B cell (primary cell): ENCODE measurements at regions not wholly inside any gene's neighbourhood (a gene's known extent, or its start where the extent isn't known, plus 50 kb on each side); places are given as distances from the start of the nearest gene placed in this dataset.

ENCODE experiments used
- ATAC-seq: fragments of 200-7000 bp; cut with Tn5 transposase; one replicate; pipeline ENCODE4 v1.10.0; 2021; ENCODE audit warnings: low read depth, mild to moderate bottlenecking, moderate number of reproducible peaks, moderate library complexity
- CTCF ChIA-PET: fragments of 350-600 bp; sonication (Branson Sonifier 250); formaldehyde crosslinking; loops from one replicate; lab custom pipeline; 2021; ENCODE audit warnings: antibody characterized with exemption, inconsistent platforms; lab: Charles Lee
- POLR2A ChIA-PET: fragments of 350-600 bp; sonication (Branson Sonifier 250); formaldehyde crosslinking; loops from one replicate; lab custom pipeline; 2021; ENCODE audit warnings: antibody characterized with exemption; lab: Charles Lee
- DNase-seq: peaks from one replicate; pipeline ENCODE4 v3.0.0; 2013
- H2AFZ ChIP-seq: 2 replicates; pipeline ENCODE4 v1.6.1; 2012; ENCODE audit warnings: mild to moderate bottlenecking, low read depth, low read length; ENCODE audit not compliant: insufficient read depth, poor library complexity, severe bottlenecking
- H3K27ac ChIP-seq, 2 donors: 1 replicate in 1 of 2; 2 replicates in 1 of 2; pipeline ENCODE4 v1.5.1; 2012 to 2013; ENCODE audit warnings: low read length in 2 of 2, mild to moderate bottlenecking in 2 of 2, moderate library complexity in 1 of 2
- H3K27me3 ChIP-seq, 4 experiments: fragments of 200-600 bp in 1 of 4; sonication (generic) in 1 of 4; replicated peaks in 1 of 4; 1 replicate in 2 of 4; 2 replicates in 2 of 4; pipeline versions ENCODE4 v1.6.1 to v1.7.0; 2013 to 2016; ENCODE audit warnings: low read length in 3 of 4, mild to moderate bottlenecking in 2 of 4, mixed read lengths in 1 of 4, moderate library complexity in 1 of 4; ENCODE audit not compliant: insufficient read depth in 4 of 4, control insufficient read depth in 3 of 4; ENCODE audit errors: control extremely low read depth in 1 of 4
- H3K36me3 ChIP-seq, 2 experiments: replicated peaks in 1 of 2; 1 replicate in 1 of 2; 2 replicates in 1 of 2; pipeline versions ENCODE4 v1.6.1 to v1.7.1; 2013; ENCODE audit warnings: low read length in 1 of 2; ENCODE audit not compliant: insufficient read depth in 2 of 2, control insufficient read depth in 1 of 2; ENCODE audit errors: control extremely low read depth in 1 of 2, extremely low read depth in 1 of 2
- H3K4me1 ChIP-seq, 2 donors: fragments of 200-600 bp in 1 of 2; sonication (generic) in 1 of 2; 1 replicate in 1 of 2; 2 replicates in 1 of 2; pipeline versions ENCODE4 v1.5.1 to v1.6.1; 2013 to 2017; ENCODE audit warnings: low read length in 2 of 2; ENCODE audit not compliant: control insufficient read depth in 2 of 2, insufficient read depth in 2 of 2
- H3K4me2 ChIP-seq: replicated peaks from 2 replicates; pipeline ENCODE3; 2012; ENCODE audit warnings: mild to moderate bottlenecking, low read depth, low read length; ENCODE audit not compliant: poor library complexity, severe bottlenecking
- H3K4me3 ChIP-seq, 5 experiments: fragments of 200-600 bp in 1 of 5; sonication (generic) in 1 of 5; 1 replicate in 3 of 5; 2 replicates in 2 of 5; pipeline versions ENCODE4 v1.5.1 to v1.7.0; 2011 to 2016; ENCODE audit warnings: low read length in 4 of 5, mild to moderate bottlenecking in 4 of 5, low read depth in 2 of 5, control low read depth in 1 of 5, moderate library complexity in 1 of 5; ENCODE audit not compliant: insufficient read depth in 1 of 5; ENCODE audit errors: control extremely low read depth in 1 of 5, extremely low read depth in 1 of 5
- H3K79me2 ChIP-seq: fragments of 200-600 bp; sonication (generic); one replicate; pipeline ENCODE4 v1.6.0; 2016; ENCODE audit warnings: low read length; ENCODE audit not compliant: control insufficient read depth, insufficient read depth
- H3K9ac ChIP-seq: fragments of 200-600 bp; sonication (generic); 2 replicates; pipeline ENCODE4 v1.6.1; 2017; ENCODE audit warnings: mild to moderate bottlenecking, low read length, moderate library complexity
- H3K9me3 ChIP-seq, 3 donors: one replicate each; pipeline versions ENCODE4 v1.6.1 to v1.7.1; 2013; ENCODE audit warnings: low read length in 2 of 3; ENCODE audit not compliant: control insufficient read depth in 2 of 3, insufficient read depth in 1 of 3; ENCODE audit errors: control extremely low read depth in 1 of 3
- H4K20me1 ChIP-seq: 2 replicates; pipeline ENCODE4 v1.6.0; 2012; ENCODE audit warnings: mild to moderate bottlenecking, low read length; ENCODE audit not compliant: insufficient read depth, control insufficient read depth, poor library complexity, severe bottlenecking
- H3K27ac Mint-ChIP-seq: one replicate; pipeline ENCODE4 v1.8.0; 2021; ENCODE audit warnings: mixed read lengths
- H3K27me3 Mint-ChIP-seq: one replicate; pipeline ENCODE4 v1.8.0; 2021; ENCODE audit warnings: mixed read lengths
- H3K4me1 Mint-ChIP-seq: one replicate; pipeline ENCODE4 v1.8.0; 2021; ENCODE audit warnings: mixed read lengths
- H3K4me3 Mint-ChIP-seq: one replicate; pipeline ENCODE4 v1.8.0; 2021; ENCODE audit warnings: mixed read lengths
- H3K9me3 Mint-ChIP-seq: one replicate; pipeline ENCODE4 v1.8.0; 2022; ENCODE audit warnings: mixed read lengths; ENCODE audit not compliant: insufficient read depth
- CTCF ChIP-seq: fragments of 200-600 bp; IDR thresholded peaks from one replicate; pipeline ENCODE4 v1.8.0; 2022; ENCODE audit warnings: antibody characterized with exemption, mild to moderate bottlenecking
- EZH2 ChIP-seq: IDR thresholded peaks from 2 replicates; pipeline ENCODE4 v1.6.1; 2012; ENCODE audit warnings: borderline replicate concordance, low read depth, mild to moderate bottlenecking, moderate library complexity, low read length; ENCODE audit not compliant: insufficient read depth, poor library complexity, severe bottlenecking
- WGBS: methylation state at CpG from one replicate; pipeline ENCODE4 v1.1.5; 2013; ENCODE audit warnings: missing lambda C conversion rate; ENCODE audit not compliant: insufficient coverage; 5-methylcytosine and 5-hydroxymethylcytosine counted together
- intact Hi-C: fragments of 100-400 bp; cut with micrococcal nuclease; formaldehyde crosslinking; loops from one replicate; pipeline ENCODE4 v1.10.0; 2022

DNA sequence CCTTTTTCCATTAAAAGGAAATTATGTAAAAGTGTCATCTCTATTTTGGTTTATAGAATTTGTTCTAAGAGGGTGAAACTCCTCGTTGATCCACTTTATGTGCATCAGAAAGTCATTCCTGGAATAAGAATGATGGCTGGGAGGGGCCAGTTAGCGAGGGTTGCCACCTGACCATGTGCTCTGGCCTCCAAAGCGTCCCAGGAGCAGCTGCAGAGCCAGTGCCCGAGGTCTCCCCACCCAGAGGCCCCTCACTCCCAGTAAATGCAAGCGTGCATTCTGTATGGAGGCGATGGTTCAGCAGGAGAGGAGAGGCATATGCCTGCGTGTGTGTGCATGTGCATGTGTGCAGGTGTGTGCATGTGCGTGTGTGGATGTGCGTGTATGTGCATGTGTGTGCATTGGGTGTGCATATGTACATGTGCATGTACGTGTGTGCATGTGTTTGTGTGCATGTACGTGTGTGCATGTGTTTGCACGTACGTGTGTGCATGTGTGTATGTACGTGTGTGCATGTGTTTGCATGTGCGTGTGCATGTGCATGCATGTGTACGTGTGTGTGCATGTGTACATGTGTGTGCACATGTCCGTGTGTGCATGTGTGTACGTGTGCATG, 345.8 kb downstream of the TEX29 start:
- no peak overlapping the region for H2AFZ ChIP-seq

GRCh38 chr13:111667757-111668156, 347.3 kb downstream of the TEX29 start:
- no peak for TF ChIP-seq CTCF
- no peak for TF ChIP-seq EZH2
- Mint-ChIP-seq H3K27ac (no peak overlapping the region), H3K27me3 (no peaks in the 10 kb centered on the region), H3K9me3 (no peaks in the 10 kb centered on the region), H3K4me3 (no peak overlapping the region), H3K4me1 (no peaks in the 10 kb centered on the region)
- Histone ChIP-seq H3K27ac (no peak overlapping the region), H2AFZ (no peak overlapping the region), H3K4me2 (no peak overlapping the region), H3K4me3 (no peak overlapping the region), H3K36me3 (no peaks in the 10 kb centered on the region), H3K27me3 (no peaks in the 10 kb centered on the region), H3K9me3 (peaks cover 0 to 4% (median 0%) of the 10 kb centered on the region in 3 donors), H4K20me1 (no peaks in the 10 kb centered on the region), H3K9ac (no peak overlapping the region), H3K4me1 (no peaks in the 10 kb centered on the region), H3K79me2 (no peaks in the 10 kb centered on the region)
- ChIA-PET POLR2A (no interaction called here), CTCF (no interaction called here)
- intact Hi-C loops: no loop called here
- 88% methylated on average over 5 of the region's 7 CpGs for WGBS
- DNase-seq: no peak
- no peak for ATAC-seq

More for the DNA sequence above, 345.8 kb downstream of the TEX29 start:
- Histone ChIP-seq H3K79me2 (no peaks in the 10 kb centered on the region), H3K4me1 (no peaks in the 10 kb centered on the region), H4K20me1 (no peaks in the 10 kb centered on the region), H3K27me3 (no peaks in the 10 kb centered on the region), H3K9me3 (peaks cover 0 to 4% (median 0%) of the 10 kb centered on the region in 3 donors), H3K36me3 (no peaks in the 10 kb centered on the region), H3K4me2 (no peak overlapping the region), H3K9ac (no peak overlapping the region), H3K4me3 (no peak overlapping the region), H3K27ac (no peak overlapping the region)
- DNase-seq (no peak), ATAC-seq (no peak)
- Mint-ChIP-seq H3K4me1 (no peaks in the 10 kb centered on the region), H3K9me3 (peaks cover 4% of the 10 kb centered on the region), H3K27me3 (peaks cover 6% of the 10 kb centered on the region), H3K27ac (no peak overlapping the region), H3K4me3 (no peak overlapping the region)
- WGBS: 98% methylated on average over 13 of the region's 18 CpGs
- CTCF ChIA-PET: no interaction called here
- TF ChIP-seq EZH2: no peak
- TF ChIP-seq CTCF: no peak
- POLR2A ChIA-PET: no interaction called here
- intact Hi-C loops: no loop called here
